Esophagus muscularis mucosa (tissue), 4 donors: ENCODE measurements at regions not wholly inside any gene's neighbourhood (a gene's known extent, or its start where the extent isn't known, plus 50 kb on each side); places are given as distances from the start of the nearest gene placed in this dataset.

Experiments used
- DNase-seq: peaks from one replicate; pipeline ENCODE4 v3.0.0-alpha.2; 2017; ENCODE audit errors: extremely low spot score
- H3K27ac ChIP-seq, 4 donors: fragments of 200-600 bp; sonication (generic); replicated peaks in 1 of 4; 1 replicate in 3 of 4; 2 replicates in 1 of 4; pipeline ENCODE4 v1.5.1; 2016 to 2019; ENCODE audit warnings: mild to moderate bottlenecking in 1 of 4
- H3K27me3 ChIP-seq, 4 donors: fragments of 200-600 bp; sonication (generic); one replicate each; pipeline versions ENCODE4 v1.5.1 to v1.6.0; 2016 to 2019
- H3K36me3 ChIP-seq, 4 donors: fragments of 200-600 bp; sonication (generic); one replicate each; pipeline ENCODE4 v1.5.1; 2016 to 2019
- H3K4me1 ChIP-seq, 4 donors: fragments of 200-600 bp; sonication (generic); one replicate each; pipeline ENCODE4 v1.5.1; 2016 to 2019
- H3K4me3 ChIP-seq, 4 donors: fragments of 200-600 bp; sonication (generic); 1 replicate in 2 of 4; 2 replicates in 2 of 4; pipeline ENCODE4 v1.5.1; 2016 to 2019; ENCODE audit warnings: mild to moderate bottlenecking in 4 of 4, moderate library complexity in 1 of 4
- H3K9me3 ChIP-seq, 4 donors: fragments of 200-600 bp; sonication (generic); 1 replicate in 3 of 4; 2 replicates in 1 of 4; pipeline ENCODE4 v1.5.1; 2016 to 2019
- EP300 ChIP-seq: sonication (generic); formaldehyde crosslinking; IDR thresholded peaks from one replicate; pipeline ENCODE4 v1.6.1; 2017; ENCODE audit warnings: antibody characterized with exemption
- POLR2A ChIP-seq: fragments of 450-650 bp; IDR thresholded peaks from one replicate; pipeline ENCODE4 v1.6.1; 2017; ENCODE audit warnings: antibody characterized with exemption, moderate library complexity, mild to moderate bottlenecking, low read depth
- POLR2AphosphoS5 ChIP-seq, 2 donors: sonication (generic); formaldehyde crosslinking; IDR thresholded peaks; one replicate each; pipeline ENCODE4 v1.6.1; 2017; ENCODE audit warnings: antibody characterized with exemption in 2 of 2
- WGBS: methylation state at CpG from one replicate; pipeline ENCODE4 v1.1.5; 2018; 5-methylcytosine and 5-hydroxymethylcytosine counted together
- intact Hi-C: fragments of 100-400 bp; cut with DNase I; formaldehyde crosslinking; loops from one replicate; pipeline ENCODE4 v1.15.1; 2023
- TF ChIP-seq, protein P1 (sequence below), 3 experiments: fragments of 200-600 bp in 2 of 3; fragments of 450-650 bp in 1 of 3; sonication (generic) in 2 of 3; IDR thresholded peaks; one replicate each; pipeline ENCODE4 v1.5.1; 2017 to 2019; ENCODE audit warnings: antibody characterized with exemption in 3 of 3, mild to moderate bottlenecking in 2 of 3, moderate library complexity in 1 of 3

DNA sequence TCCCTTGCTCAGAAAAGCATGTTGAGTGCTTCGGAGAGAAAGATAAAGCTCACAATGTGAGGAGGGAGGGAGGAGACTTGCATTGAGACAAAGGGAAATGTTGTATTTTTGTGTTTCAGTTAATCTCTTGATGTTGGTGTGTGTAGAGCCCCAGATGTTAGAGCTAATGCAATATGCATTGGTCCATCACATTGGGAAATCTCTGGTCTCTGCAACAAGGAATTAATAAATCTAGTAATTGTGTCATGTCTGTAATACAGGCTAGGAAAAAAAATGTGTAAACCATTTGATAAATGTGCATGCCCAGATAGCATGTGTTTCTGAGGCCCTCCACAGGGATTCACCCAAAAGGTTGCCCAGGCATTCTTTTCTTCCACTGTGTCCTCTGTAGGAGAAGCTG lies 230.4 kb upstream of the KCNH8 start:
- no peak for DNase-seq
- Histone ChIP-seq H3K36me3 (no peaks in the 10 kb centered on the region), H3K4me1 (no peaks in the 10 kb centered on the region), H3K4me3 (no peak overlapping the region), H3K27ac (no peak overlapping the region), H3K9me3 (no peaks in the 10 kb centered on the region), H3K27me3 (no peaks in the 10 kb centered on the region)
- no peak for TF ChIP-seq POLR2AphosphoS5 (IDR thresholded peaks at IDR 0.05)
- TF ChIP-seq, protein P1, sequence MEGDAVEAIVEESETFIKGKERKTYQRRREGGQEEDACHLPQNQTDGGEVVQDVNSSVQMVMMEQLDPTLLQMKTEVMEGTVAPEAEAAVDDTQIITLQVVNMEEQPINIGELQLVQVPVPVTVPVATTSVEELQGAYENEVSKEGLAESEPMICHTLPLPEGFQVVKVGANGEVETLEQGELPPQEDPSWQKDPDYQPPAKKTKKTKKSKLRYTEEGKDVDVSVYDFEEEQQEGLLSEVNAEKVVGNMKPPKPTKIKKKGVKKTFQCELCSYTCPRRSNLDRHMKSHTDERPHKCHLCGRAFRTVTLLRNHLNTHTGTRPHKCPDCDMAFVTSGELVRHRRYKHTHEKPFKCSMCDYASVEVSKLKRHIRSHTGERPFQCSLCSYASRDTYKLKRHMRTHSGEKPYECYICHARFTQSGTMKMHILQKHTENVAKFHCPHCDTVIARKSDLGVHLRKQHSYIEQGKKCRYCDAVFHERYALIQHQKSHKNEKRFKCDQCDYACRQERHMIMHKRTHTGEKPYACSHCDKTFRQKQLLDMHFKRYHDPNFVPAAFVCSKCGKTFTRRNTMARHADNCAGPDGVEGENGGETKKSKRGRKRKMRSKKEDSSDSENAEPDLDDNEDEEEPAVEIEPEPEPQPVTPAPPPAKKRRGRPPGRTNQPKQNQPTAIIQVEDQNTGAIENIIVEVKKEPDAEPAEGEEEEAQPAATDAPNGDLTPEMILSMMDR (IDR thresholded peaks at IDR 0.05), result no peak
- no peak for TF ChIP-seq POLR2A
- TF ChIP-seq EP300, result no peak
- intact Hi-C loops, result no loop called here
- WGBS, result 83% methylated on average over 1 of the region's 1 CpG

DNA sequence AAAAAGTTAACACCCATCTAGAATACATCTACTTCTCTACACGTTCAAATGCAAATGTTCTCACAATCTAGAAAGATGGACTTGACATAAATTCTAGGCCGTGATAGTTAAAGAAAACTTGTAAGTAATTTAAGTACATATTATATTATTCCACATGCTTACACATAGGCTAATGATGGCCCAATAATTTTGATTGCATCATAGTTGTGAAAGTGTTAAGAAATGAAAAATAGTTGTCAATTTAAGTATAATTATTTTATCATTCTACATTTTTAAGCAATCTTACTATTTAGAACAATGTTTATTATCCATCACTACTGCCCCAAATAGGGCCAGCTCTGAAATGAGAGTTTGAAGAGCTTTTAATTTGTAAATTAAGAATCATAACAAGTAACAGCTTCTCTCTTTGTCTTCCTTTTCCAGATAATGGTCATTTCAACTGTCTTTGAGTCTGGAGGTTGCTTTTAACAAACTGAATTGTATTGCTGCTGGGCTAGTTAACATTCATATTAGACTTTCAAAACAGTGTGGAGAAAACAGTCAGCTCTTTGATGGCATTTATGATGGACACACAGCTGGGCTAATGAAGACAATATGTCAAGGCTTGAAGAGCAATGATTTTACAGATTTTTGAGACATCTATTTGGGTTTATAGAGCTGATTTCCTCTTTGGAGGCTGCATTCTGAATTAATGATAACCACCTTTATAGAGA lies 246.1 kb upstream of the KCNH8 start:
- Histone ChIP-seq H3K27ac (no peak overlapping the region), H3K36me3 (no peaks in the 10 kb centered on the region), H3K4me3 (no peak overlapping the region), H3K9me3 (no peaks in the 10 kb centered on the region), H3K27me3 (no peaks in the 10 kb centered on the region), H3K4me1 (no peaks in the 10 kb centered on the region)
- DNase-seq, result no peak
- 84% methylated on average over 2 of the region's 2 CpGs for WGBS
- intact Hi-C loops, result no loop called here
- TF ChIP-seq POLR2AphosphoS5 (IDR thresholded peaks at IDR 0.05) (no peak), POLR2A (no peak), EP300 (no peak)
- TF ChIP-seq, protein P1 (IDR thresholded peaks at IDR 0.05), result no peak

DNA sequence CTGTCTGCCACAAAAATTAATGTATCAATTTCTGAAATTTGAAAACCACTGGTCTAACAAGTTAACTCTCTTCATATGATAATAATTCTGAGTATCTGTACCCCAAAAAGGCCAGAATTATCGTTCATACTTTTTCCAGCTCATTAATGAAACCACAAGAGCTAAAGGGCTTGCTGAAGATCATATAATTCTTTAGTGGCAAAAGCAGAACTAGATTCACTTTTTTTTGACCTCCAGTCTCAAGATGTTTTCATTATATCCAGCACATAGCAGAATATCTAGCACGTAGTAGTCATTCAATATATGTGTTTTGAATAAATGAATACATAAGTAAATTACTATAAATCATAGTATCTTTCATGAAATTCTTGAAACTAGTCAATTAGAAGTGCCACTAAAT lies 246.7 kb upstream of the KCNH8 start:
- intact Hi-C loops, result no loop called here
- Histone ChIP-seq H3K27ac (no peak overlapping the region), H3K27me3 (no peaks in the 10 kb centered on the region), H3K36me3 (no peaks in the 10 kb centered on the region), H3K4me3 (no peak overlapping the region), H3K4me1 (no peaks in the 10 kb centered on the region), H3K9me3 (no peaks in the 10 kb centered on the region)
- TF ChIP-seq POLR2AphosphoS5 (IDR thresholded peaks at IDR 0.05) (no peak), EP300 (no peak), POLR2A (no peak)
- TF ChIP-seq, protein P1 (IDR thresholded peaks at IDR 0.05), result no peak
- 73% methylated on average over 2 of the region's 2 CpGs for WGBS
- DNase-seq, result no peak

DNA sequence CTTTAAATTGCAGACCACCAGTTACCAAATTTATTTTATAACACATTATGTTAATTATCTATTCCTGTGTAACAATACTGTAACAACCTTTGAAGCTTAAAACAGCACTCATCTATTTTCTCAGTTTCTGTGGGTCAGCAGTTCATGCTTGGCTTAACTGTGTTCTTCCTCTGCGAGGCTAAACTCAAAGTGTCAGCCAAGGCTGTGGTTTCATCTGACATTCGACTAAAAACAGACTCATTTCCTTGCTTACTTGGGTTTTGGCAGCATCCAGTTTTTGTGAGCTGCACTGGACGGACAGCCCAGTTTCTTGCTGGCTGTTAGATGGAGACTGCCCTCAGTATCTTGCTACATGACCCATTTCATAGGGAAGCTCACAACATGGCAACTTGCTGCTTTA lies 247.3 kb upstream of the KCNH8 start:
- H3K36me3 ChIP-seq, result no peaks in the 10 kb centered on the region
- H3K9me3 ChIP-seq, result no peaks in the 10 kb centered on the region
- H3K4me3 ChIP-seq, result no peak overlapping the region
- DNase-seq, result no peak
- H3K4me1 ChIP-seq, result no peaks in the 10 kb centered on the region
- TF ChIP-seq EP300 (no peak), POLR2A (no peak), POLR2AphosphoS5 (IDR thresholded peaks at IDR 0.05) (no peak)
- TF ChIP-seq, protein P1 (IDR thresholded peaks at IDR 0.05), result no peak
- H3K27me3 ChIP-seq, result no peaks in the 10 kb centered on the region
- intact Hi-C loops, result no loop called here
- WGBS, result 18% methylated on average over 3 of the region's 3 CpGs
- H3K27ac ChIP-seq, result no peak overlapping the region

DNA sequence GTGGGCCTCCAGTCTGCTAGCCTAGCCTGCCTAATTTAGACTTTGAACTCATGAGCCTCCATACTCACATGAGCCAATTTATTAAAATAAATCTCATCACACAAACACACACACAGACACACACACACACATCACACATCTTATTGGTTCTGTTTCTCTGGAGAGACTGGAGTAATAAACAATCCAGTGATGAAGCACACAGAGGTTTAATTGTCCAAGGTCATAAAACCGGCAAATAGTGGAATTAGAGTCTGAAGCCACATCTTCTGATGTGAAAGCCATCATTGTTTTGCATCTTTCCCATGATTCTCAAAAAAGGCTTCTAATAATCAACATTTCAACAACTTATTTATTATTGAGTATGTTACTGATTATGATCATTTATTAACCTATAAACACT lies 249.4 kb upstream of the KCNH8 start:
- H3K4me1 ChIP-seq, result no peaks in the 10 kb centered on the region

More for the DNA sequence above, 249.4 kb upstream of the KCNH8 start:
- H3K4me3 ChIP-seq, result no peak overlapping the region
- H3K9me3 ChIP-seq, result no peaks in the 10 kb centered on the region
- intact Hi-C loops, result no loop called here
- DNase-seq, result no peak
- H3K36me3 ChIP-seq, result no peaks in the 10 kb centered on the region
- TF ChIP-seq POLR2AphosphoS5 (IDR thresholded peaks at IDR 0.05), result no peak
- TF ChIP-seq, protein P1 (IDR thresholded peaks at IDR 0.05), result no peak
- 81% methylated on average over 1 of the region's 1 CpG for WGBS
- no peaks in the 10 kb centered on the region for H3K27me3 ChIP-seq
- H3K27ac ChIP-seq, result no peak overlapping the region
